Neural cell (in vitro differentiated cells): ENCODE measurements at regions not wholly inside any gene's neighbourhood (a gene's known extent, or its start where the extent isn't known, plus 50 kb on each side); places are given as distances from the start of the nearest gene placed in this dataset.

Source experiments
- H2AFZ ChIP-seq: fragments of 200-600, 300-800 bp; sonication (generic), shearing (Covaris generic); 2 replicates; pipeline ENCODE4 v1.6.0; 2014; ENCODE audit warnings: low read depth, mild to moderate bottlenecking, antibody characterized with exemption, low read length, moderate library complexity
- H3F3A ChIP-seq: fragments of 200-600 bp; shearing (Covaris generic); 2 replicates; pipeline ENCODE4 v1.6.1; 2016; ENCODE audit warnings: mild to moderate bottlenecking, moderate library complexity, mixed read lengths, antibody characterized with exemption, low read length; ENCODE audit not compliant: insufficient read depth, poor library complexity, severe bottlenecking
- H3K27ac ChIP-seq: fragments of 200-600, 300-800 bp; sonication (generic), shearing (Covaris generic); 2 replicates; pipeline ENCODE4 v1.5.1; 2014; ENCODE audit warnings: mild to moderate bottlenecking, low read length, moderate library complexity
- H3K27me3 ChIP-seq: fragments of 300-800, 200-600 bp; sonication (generic), shearing (Covaris generic); 2 replicates; pipeline ENCODE4 v1.6.0; 2014; ENCODE audit warnings: mild to moderate bottlenecking, low read depth, low read length, moderate library complexity; ENCODE audit not compliant: insufficient read depth
- H3K36me3 ChIP-seq: fragments of 300-800, 200-600 bp; sonication (generic), shearing (Covaris generic); 2 replicates; pipeline ENCODE4 v1.5.1; 2014; ENCODE audit warnings: mild to moderate bottlenecking, antibody characterized with exemption, low read length, moderate library complexity; ENCODE audit not compliant: insufficient read depth
- H3K4me2 ChIP-seq: fragments of 300-800, 200-600 bp; sonication (generic), shearing (Covaris generic); 2 replicates; pipeline ENCODE4 v1.6.0; 2014; ENCODE audit warnings: mild to moderate bottlenecking, low read length
- H3K4me3 ChIP-seq: fragments of 300-800, 200-600 bp; sonication (generic), shearing (Covaris generic); 2 replicates; pipeline ENCODE4 v1.5.1; 2014; ENCODE audit warnings: mild to moderate bottlenecking, low read length, moderate library complexity
- H3K79me2 ChIP-seq: fragments of 200-600 bp; shearing (Covaris generic); replicated peaks from 2 replicates; pipeline ENCODE4 v1.6.0; 2014; ENCODE audit warnings: mild to moderate bottlenecking, low read length, moderate library complexity; ENCODE audit not compliant: insufficient read depth
- H3K9ac ChIP-seq: fragments of 300-800, 200-600 bp; sonication (generic), shearing (Covaris generic); 2 replicates; pipeline ENCODE4 v1.6.1; 2016; ENCODE audit warnings: mild to moderate bottlenecking, low read length, mixed read lengths
- H3K9me2 ChIP-seq: fragments of 200-600 bp; shearing (Covaris generic); 2 replicates; pipeline ENCODE4 v1.6.1; 2016; ENCODE audit warnings: mild to moderate bottlenecking, low read length, mixed read lengths; ENCODE audit not compliant: insufficient read depth
- H3K9me3 ChIP-seq: fragments of 200-600, 300-800 bp; sonication (generic), shearing (Covaris generic); 2 replicates; pipeline ENCODE4 v1.6.1; 2016; ENCODE audit warnings: mild to moderate bottlenecking, mixed run types, low read length, moderate library complexity, mixed read lengths
- H4K20me1 ChIP-seq: fragments of 200-600 bp; shearing (Covaris generic); 2 replicates; pipeline ENCODE4 v1.6.1; 2016; ENCODE audit warnings: mild to moderate bottlenecking, mixed run types; ENCODE audit not compliant: insufficient read depth
- EP300 ChIP-seq: fragments of 450-650 bp; conservative IDR thresholded peaks from 2 replicates; pipeline ENCODE4 v1.6.1; 2014; ENCODE audit warnings: antibody characterized with exemption, mild to moderate bottlenecking, moderate library complexity; ENCODE audit not compliant: poor library complexity, severe bottlenecking
- EZH2 ChIP-seq: fragments of 200-600, 300-800 bp; shearing (Covaris generic), sonication (generic); IDR thresholded peaks from 2 replicates; pipeline ENCODE4 v1.6.1; 2014; ENCODE audit warnings: antibody characterized with exemption, low read length, borderline replicate concordance, mild to moderate bottlenecking; ENCODE audit not compliant: insufficient read depth, poor library complexity, severe bottlenecking
- MXI1 ChIP-seq: fragments of 450-650 bp; conservative IDR thresholded peaks from 2 replicates; pipeline ENCODE4 v1.6.1; 2014; ENCODE audit warnings: antibody characterized with exemption, mild to moderate bottlenecking; ENCODE audit not compliant: poor library complexity, severe bottlenecking
- POLR2AphosphoS5 ChIP-seq: IDR thresholded peaks from 2 replicates; pipeline ENCODE4 v1.6.1; 2012
- RAD21 ChIP-seq: fragments of 450-650 bp; conservative IDR thresholded peaks from 2 replicates; pipeline ENCODE4 v1.6.1; 2014; ENCODE audit warnings: antibody characterized with exemption, mild to moderate bottlenecking, moderate library complexity
- SMC3 ChIP-seq: fragments of 450-650 bp; conservative IDR thresholded peaks from 2 replicates; pipeline ENCODE4 v1.6.1; 2014; ENCODE audit warnings: antibody characterized with exemption, mild to moderate bottlenecking, moderate library complexity; ENCODE audit not compliant: poor library complexity
- TAF1 ChIP-seq: IDR thresholded peaks from 2 replicates; pipeline ENCODE4 v1.6.1; 2012; ENCODE audit warnings: low read depth
- TF ChIP-seq, protein P1 (sequence below): fragments of 450-650 bp; IDR thresholded peaks from 2 replicates; pipeline ENCODE4 v1.5.1; 2014; ENCODE audit warnings: antibody characterized with exemption, mild to moderate bottlenecking, moderate library complexity; ENCODE audit not compliant: poor library complexity, severe bottlenecking
- TF ChIP-seq, protein P2 (sequence below): IDR thresholded peaks from 2 replicates; pipeline ENCODE4 v1.6.1; 2012; ENCODE audit warnings: borderline replicate concordance

DNA sequence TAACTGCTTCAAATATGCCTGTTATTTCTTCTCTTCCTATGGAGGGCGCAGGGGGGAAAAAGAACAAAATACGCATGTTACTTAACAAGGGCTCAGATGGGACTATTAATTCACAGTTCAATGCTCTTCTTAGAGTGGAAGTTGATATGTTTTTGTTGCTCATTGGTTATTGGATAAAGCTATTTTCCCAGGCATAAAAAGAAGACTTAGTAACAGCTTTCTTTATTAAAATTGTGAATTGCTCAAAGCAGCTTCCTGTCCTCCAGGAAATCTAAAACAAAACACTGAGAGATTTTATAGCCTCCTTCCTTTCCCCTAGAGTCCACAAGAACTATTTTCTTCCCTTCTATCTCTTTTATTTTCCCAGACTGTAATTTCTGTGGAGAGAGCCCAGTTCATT lies 180.8 kb downstream of the SH3BP4 start:
- Histone ChIP-seq H3K9me2 (no peaks in the 10 kb centered on the region), H3K36me3 (no peaks in the 10 kb centered on the region), H3K27me3 (no peaks in the 10 kb centered on the region), H2AFZ (no peak overlapping the region), H3K9me3 (no peaks in the 10 kb centered on the region), H3K4me2 (no peak overlapping the region), H4K20me1 (no peaks in the 10 kb centered on the region), H3K4me3 (no peak overlapping the region), H3K27ac (no peak overlapping the region), H3F3A (no peaks in the 10 kb centered on the region), H3K79me2 (no peaks in the 10 kb centered on the region), H3K9ac (no peak overlapping the region)
- TF ChIP-seq, protein P1, sequence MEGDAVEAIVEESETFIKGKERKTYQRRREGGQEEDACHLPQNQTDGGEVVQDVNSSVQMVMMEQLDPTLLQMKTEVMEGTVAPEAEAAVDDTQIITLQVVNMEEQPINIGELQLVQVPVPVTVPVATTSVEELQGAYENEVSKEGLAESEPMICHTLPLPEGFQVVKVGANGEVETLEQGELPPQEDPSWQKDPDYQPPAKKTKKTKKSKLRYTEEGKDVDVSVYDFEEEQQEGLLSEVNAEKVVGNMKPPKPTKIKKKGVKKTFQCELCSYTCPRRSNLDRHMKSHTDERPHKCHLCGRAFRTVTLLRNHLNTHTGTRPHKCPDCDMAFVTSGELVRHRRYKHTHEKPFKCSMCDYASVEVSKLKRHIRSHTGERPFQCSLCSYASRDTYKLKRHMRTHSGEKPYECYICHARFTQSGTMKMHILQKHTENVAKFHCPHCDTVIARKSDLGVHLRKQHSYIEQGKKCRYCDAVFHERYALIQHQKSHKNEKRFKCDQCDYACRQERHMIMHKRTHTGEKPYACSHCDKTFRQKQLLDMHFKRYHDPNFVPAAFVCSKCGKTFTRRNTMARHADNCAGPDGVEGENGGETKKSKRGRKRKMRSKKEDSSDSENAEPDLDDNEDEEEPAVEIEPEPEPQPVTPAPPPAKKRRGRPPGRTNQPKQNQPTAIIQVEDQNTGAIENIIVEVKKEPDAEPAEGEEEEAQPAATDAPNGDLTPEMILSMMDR: no peak
- no peak for TF ChIP-seq SMC3
- no peak for TF ChIP-seq POLR2AphosphoS5
- no peak for TF ChIP-seq EP300
- TF ChIP-seq MXI1: no peak
- TF ChIP-seq RAD21: no peak
- TF ChIP-seq, protein P2, sequence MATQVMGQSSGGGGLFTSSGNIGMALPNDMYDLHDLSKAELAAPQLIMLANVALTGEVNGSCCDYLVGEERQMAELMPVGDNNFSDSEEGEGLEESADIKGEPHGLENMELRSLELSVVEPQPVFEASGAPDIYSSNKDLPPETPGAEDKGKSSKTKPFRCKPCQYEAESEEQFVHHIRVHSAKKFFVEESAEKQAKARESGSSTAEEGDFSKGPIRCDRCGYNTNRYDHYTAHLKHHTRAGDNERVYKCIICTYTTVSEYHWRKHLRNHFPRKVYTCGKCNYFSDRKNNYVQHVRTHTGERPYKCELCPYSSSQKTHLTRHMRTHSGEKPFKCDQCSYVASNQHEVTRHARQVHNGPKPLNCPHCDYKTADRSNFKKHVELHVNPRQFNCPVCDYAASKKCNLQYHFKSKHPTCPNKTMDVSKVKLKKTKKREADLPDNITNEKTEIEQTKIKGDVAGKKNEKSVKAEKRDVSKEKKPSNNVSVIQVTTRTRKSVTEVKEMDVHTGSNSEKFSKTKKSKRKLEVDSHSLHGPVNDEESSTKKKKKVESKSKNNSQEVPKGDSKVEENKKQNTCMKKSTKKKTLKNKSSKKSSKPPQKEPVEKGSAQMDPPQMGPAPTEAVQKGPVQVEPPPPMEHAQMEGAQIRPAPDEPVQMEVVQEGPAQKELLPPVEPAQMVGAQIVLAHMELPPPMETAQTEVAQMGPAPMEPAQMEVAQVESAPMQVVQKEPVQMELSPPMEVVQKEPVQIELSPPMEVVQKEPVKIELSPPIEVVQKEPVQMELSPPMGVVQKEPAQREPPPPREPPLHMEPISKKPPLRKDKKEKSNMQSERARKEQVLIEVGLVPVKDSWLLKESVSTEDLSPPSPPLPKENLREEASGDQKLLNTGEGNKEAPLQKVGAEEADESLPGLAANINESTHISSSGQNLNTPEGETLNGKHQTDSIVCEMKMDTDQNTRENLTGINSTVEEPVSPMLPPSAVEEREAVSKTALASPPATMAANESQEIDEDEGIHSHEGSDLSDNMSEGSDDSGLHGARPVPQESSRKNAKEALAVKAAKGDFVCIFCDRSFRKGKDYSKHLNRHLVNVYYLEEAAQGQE: no peak

DNA sequence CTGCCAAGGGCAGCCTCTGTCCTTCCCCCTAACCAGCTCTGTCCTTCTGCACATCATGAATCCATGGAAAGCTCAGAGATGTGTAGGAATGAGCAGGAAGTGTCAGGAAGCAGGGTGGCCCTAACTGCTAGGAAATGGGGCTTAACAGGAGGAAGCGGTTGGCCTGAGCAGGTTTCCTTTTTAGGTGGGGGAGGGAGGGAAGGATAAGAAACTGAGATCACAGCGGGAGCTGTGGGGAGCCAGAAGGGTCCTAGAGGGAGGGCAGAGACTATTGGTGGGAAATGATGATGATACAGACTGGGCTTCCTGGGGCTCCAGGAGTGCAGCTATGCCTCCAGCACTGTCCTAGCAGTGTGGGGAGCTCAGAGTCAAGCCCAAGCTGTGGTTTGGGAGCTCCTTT lies 182.0 kb downstream of the SH3BP4 start:
- Histone ChIP-seq H3K79me2 (no peaks in the 10 kb centered on the region), H3K9me3 (no peaks in the 10 kb centered on the region), H3F3A (no peaks in the 10 kb centered on the region), H3K27ac (no peak overlapping the region), H3K9ac (no peak overlapping the region), H4K20me1 (no peaks in the 10 kb centered on the region), H3K27me3 (no peaks in the 10 kb centered on the region), H3K4me3 (no peak overlapping the region), H3K36me3 (no peaks in the 10 kb centered on the region), H2AFZ (no peak overlapping the region), H3K4me2 (no peak overlapping the region), H3K9me2 (no peaks in the 10 kb centered on the region)
- no peak for TF ChIP-seq MXI1
- no peak for TF ChIP-seq TAF1
- TF ChIP-seq EZH2: no peak
- TF ChIP-seq, protein P1: no peak
- TF ChIP-seq, protein P2: no peak
- no peak for TF ChIP-seq RAD21
- no peak for TF ChIP-seq EP300
- no peak for TF ChIP-seq POLR2AphosphoS5
- no peak for TF ChIP-seq SMC3
